ENCODE measurements at regions not wholly inside any gene's neighbourhood (a gene's known extent, or its start where the extent isn't known, plus 50 kb on each side); places are given as distances from the start of the nearest gene placed in this dataset.

DNA sequence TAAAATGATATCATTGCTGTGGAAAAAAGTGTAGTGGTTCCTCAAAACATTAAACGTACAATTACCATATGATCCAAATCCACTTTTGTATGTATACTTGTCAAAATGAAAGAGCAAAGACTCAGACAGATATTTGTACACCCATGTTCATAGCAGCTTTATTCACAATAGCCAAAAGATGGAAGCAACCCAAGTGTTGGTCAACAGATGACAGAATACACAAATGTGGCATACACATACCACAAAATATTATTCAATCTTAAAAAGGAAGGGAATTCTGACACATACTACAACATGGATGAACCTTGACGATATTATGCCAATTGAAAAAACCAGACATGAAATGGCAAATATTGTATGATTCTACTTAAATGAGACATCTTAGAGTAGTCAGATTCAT is 524.5 kb upstream of the WWC1 start:
- TF ChIP-seq, protein P1, sequence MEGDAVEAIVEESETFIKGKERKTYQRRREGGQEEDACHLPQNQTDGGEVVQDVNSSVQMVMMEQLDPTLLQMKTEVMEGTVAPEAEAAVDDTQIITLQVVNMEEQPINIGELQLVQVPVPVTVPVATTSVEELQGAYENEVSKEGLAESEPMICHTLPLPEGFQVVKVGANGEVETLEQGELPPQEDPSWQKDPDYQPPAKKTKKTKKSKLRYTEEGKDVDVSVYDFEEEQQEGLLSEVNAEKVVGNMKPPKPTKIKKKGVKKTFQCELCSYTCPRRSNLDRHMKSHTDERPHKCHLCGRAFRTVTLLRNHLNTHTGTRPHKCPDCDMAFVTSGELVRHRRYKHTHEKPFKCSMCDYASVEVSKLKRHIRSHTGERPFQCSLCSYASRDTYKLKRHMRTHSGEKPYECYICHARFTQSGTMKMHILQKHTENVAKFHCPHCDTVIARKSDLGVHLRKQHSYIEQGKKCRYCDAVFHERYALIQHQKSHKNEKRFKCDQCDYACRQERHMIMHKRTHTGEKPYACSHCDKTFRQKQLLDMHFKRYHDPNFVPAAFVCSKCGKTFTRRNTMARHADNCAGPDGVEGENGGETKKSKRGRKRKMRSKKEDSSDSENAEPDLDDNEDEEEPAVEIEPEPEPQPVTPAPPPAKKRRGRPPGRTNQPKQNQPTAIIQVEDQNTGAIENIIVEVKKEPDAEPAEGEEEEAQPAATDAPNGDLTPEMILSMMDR (conservative IDR thresholded peaks at IDR 0.05) = no peak
- no peak overlapping the region for H3K27ac ChIP-seq

DNA sequence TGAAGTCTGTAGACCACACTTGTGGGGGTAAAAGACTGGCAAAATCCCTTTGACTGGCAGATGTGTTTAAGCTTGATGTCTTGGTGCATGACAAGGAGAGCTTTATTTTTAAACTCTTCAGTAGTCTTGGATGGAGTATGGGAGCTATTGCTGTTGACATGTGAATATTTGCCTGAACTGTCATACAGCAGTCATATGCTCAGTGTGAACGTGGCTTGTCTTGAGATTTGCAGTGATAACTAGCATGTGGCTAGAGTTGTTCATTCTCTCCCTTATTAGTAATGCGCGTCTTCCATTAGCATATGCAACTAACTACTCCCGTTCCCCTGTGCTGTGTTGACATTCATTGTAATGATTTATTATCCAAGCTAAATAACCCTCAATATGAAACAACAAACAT is 523.6 kb upstream of the WWC1 start:
- TF ChIP-seq, protein P1 (conservative IDR thresholded peaks at IDR 0.05) = no peak
- no peak overlapping the region for H3K27ac ChIP-seq

DNA sequence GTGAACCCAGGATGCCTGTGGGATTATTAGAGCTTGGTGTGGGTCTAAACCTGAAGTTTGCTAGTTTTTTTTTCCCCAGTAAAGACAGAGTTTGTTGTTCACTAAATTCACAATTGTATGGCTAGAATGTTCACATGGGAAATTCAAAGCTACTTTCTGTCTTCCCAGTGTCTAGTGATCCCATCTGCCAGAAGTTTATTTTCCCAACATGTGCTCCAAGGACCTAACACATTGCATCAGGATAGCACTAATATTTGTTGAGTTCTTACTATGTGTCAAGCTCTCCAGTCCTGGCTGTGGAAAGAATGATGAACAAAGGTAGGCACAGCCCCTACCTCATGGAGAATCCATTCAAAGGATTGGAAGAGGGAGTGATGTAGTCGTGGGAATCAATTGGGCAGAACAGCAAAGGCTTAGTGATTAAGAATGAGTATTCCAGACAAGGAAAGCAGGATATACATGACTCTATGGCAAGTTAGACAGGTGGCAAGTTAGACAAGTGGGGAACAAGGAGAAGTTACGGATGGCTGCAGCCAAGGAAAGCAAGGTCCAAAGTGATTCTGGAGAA is 521.5 kb upstream of the WWC1 start:
- TF ChIP-seq, protein P1 (conservative IDR thresholded peaks at IDR 0.05) = no peak
- no peak overlapping the region for H3K27ac ChIP-seq

DNA sequence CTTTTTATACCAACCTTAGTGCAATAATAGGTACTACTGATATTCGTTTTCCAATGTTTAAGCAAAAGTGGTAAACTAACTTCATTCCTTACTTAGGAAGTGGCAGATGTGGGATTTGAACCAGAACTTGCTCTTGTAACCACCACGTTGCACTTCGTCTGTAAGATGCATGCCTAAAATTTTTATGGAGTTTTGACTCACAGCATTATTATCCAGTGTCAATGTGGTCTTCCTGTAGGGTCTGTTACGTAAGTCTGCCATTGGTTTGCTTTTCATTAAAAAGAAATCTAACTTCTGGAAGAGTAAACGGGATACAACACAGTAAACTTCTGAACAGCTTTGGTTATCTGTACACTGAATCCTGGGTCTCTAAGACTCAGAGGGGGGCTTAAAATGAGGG is 521.0 kb upstream of the WWC1 start:
- TF ChIP-seq, protein P1 (conservative IDR thresholded peaks at IDR 0.05) = no peak
- H3K27ac ChIP-seq = no peak overlapping the region

DNA sequence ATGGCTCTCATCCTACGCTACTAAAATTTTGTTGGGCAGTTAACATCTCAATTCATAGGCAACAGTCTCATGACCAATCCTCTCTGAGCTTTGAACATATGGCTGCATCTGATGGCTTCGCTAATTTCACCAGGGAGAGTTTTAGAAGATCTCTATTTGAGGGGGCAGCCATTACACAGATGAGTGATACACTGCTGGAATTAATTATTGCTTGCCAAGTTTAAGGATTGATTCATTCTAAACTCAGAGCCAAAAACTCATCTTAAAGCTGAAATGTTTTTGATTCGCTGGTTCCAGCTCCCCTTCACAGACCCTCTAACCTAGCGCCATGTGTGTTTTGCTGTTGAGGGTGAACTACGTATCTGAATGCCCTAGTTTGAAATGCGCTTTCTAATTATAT is 519.9 kb upstream of the WWC1 start:
- no peak overlapping the region for H3K27ac ChIP-seq
- TF ChIP-seq, protein P1 (conservative IDR thresholded peaks at IDR 0.05) = no peak

DNA sequence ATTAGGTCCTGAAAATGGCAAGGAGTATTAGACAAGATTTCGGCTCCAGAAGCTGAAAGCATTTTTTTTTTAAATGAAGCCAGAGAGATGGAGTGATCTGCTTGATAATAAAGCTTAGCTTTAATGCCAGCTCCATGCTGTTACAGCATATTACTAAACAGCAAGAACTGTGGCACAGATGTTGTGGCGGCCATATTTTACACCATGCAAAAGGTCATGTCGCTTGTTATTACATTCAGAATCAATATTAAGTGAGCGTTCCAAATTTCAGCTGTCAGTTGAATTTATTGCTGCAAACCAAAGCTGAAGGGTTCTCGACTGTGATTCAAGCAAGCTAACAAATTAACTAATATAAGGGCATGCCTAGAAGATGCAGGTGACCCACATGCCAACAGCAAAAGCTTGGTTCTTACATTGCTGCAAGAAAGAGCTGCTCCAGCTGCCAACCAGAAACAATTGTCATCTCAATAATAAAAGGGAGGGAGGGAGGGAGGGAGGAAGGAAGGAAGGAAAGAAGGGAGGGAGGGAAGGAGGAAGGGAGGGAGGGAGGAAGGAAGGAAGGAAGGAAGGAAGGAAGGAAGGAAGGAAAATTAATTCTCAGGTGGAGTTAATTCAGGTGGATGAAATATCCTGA is 517.7 kb upstream of the WWC1 start:
- TF ChIP-seq, protein P1 (conservative IDR thresholded peaks at IDR 0.05) = no peak
- no peak overlapping the region for H3K27ac ChIP-seq

DNA sequence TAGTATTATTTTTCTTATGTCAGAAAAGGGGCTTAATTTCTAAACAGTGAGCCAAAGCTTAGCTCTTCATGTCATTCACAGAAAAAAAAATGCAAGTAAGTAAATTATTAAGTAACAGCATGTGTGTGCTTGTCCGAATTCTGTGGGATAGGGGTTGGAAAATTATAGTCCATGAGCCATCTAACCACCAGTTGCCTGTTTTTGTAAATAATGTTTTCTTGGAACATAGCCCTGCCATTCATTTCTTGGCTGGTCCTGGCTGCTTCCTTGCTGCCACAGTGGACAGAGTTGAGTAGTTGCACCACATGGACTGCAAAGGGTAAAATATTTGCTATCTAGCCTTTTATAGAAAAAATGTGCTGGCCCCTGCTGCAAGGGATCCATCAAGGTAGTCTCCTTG is 513.7 kb upstream of the WWC1 start:
- TF ChIP-seq, protein P1 (conservative IDR thresholded peaks at IDR 0.05) = no peak

More for the DNA sequence above, 513.7 kb upstream of the WWC1 start:
- H3K27ac ChIP-seq = no peak overlapping the region
